ENCODE measurements at regions not wholly inside any gene's neighbourhood (a gene's known extent, or its start where the extent isn't known, plus 50 kb on each side); places are given as distances from the start of the nearest gene placed in this dataset.

- TF ChIP-seq GLIS3 (CRISPR knock-in tag; IDR thresholded peaks at IDR 0.05) (no peak), OSR1 (CRISPR knock-in tag; IDR thresholded peaks at IDR 0.05) (no peak), SNAI2 (CRISPR knock-in tag; IDR thresholded peaks at IDR 0.05) (no peak), POU6F1 (CRISPR knock-in tag; IDR thresholded peaks at IDR 0.05; ENCODE audit: borderline replicate concordance, low read depth) (no peak), ZNF565 (CRISPR knock-in tag; conservative IDR thresholded peaks at IDR 0.05; ENCODE audit: low read depth) (no peak), ZNF70 (CRISPR knock-in tag; IDR thresholded peaks at IDR 0.05) (no peak), TSHZ2 (CRISPR knock-in tag; IDR thresholded peaks at IDR 0.05) (no peak), ISL1 (CRISPR knock-in tag; IDR thresholded peaks at IDR 0.05) (no peak), CSRNP3 (CRISPR knock-in tag; IDR thresholded peaks at IDR 0.05) (no peak)
- no peak for ATAC-seq
Observed at GRCh38 chr12:124120739-124121138, 147.7 kb downstream of the ZNF664 start.

- no peak for ATAC-seq
- TF ChIP-seq POU6F1 (CRISPR knock-in tag; IDR thresholded peaks at IDR 0.05; ENCODE audit: borderline replicate concordance, low read depth) (no peak), SNAI2 (CRISPR knock-in tag; IDR thresholded peaks at IDR 0.05) (no peak), PATZ1 (CRISPR knock-in tag; IDR thresholded peaks at IDR 0.05; ENCODE audit: borderline replicate concordance) (no peak), TSHZ2 (CRISPR knock-in tag; IDR thresholded peaks at IDR 0.05) (no peak), TOX (CRISPR knock-in tag; IDR thresholded peaks at IDR 0.05; ENCODE audit: borderline replicate concordance) (no peak), OSR1 (CRISPR knock-in tag; IDR thresholded peaks at IDR 0.05) (no peak), ZNF565 (CRISPR knock-in tag; conservative IDR thresholded peaks at IDR 0.05; ENCODE audit: low read depth) (no peak)
Observed at GRCh38 chr12:124122722-124123121, 149.7 kb downstream of the ZNF664 start.

GRCh38 chr12:124123296-124124000, 150.4 kb downstream of the ZNF664 start:
- TF ChIP-seq ARNTL (CRISPR knock-in tag; IDR thresholded peaks at IDR 0.05; ENCODE audit: borderline replicate concordance, low read depth) (no peak), ZC3H10 (CRISPR knock-in tag; IDR thresholded peaks at IDR 0.05) (no peak)
- no peak for ATAC-seq

All from SK-N-SH treated with all-trans-retinoic acid at 6 μM for 48 hours (cell line).